ENCODE measurements at regions not wholly inside any gene's neighbourhood (a gene's known extent, or its start where the extent isn't known, plus 50 kb on each side); places are given as distances from the start of the nearest gene placed in this dataset.

DNA sequence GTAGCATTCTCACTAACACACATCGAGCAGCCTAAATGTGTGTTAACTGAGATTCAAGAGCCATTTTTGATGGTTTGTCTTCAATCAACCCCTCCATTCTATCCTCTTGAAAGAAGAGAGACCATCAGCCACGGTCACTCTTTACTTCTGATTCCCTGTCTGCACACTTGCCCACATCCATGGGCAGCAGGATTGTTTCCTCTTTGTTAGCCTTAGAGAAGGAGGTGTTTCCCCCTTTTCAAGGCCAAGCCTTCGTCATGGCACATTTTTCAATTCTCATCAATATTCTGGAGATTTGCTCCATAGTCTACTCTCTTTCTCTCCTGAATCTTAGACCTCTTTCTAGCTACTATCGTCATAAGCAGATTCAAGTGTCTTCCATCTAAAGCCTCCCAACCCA is 522.4 kb upstream of the NAALADL2 start:
- H3K4me1 ChIP-seq (ENCODE audit: control insufficient read depth in 1 of 2, low read depth in 2 of 2) = no peaks in the 10 kb centered on the region
- peak overlapping the region in 1 of 2 donors; percentile 24 for H3K27ac ChIP-seq
- no peaks in the 10 kb centered on the region for H3K9me3 ChIP-seq
- H3K4me3 ChIP-seq = no peak overlapping the region
- H3K27me3 ChIP-seq (replicated peaks; ENCODE audit: insufficient read depth) = no peaks in the 10 kb centered on the region
- ATAC-seq (ENCODE audit: insufficient number of reproducible peaks, low FRiP score, low read depth) (no peak), DNase-seq (ENCODE audit: low spot score) (no peak)
- TF ChIP-seq, protein P1, sequence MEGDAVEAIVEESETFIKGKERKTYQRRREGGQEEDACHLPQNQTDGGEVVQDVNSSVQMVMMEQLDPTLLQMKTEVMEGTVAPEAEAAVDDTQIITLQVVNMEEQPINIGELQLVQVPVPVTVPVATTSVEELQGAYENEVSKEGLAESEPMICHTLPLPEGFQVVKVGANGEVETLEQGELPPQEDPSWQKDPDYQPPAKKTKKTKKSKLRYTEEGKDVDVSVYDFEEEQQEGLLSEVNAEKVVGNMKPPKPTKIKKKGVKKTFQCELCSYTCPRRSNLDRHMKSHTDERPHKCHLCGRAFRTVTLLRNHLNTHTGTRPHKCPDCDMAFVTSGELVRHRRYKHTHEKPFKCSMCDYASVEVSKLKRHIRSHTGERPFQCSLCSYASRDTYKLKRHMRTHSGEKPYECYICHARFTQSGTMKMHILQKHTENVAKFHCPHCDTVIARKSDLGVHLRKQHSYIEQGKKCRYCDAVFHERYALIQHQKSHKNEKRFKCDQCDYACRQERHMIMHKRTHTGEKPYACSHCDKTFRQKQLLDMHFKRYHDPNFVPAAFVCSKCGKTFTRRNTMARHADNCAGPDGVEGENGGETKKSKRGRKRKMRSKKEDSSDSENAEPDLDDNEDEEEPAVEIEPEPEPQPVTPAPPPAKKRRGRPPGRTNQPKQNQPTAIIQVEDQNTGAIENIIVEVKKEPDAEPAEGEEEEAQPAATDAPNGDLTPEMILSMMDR (IDR thresholded peaks at IDR 0.05) = no peak
- no peaks in the 10 kb centered on the region for H3K36me3 ChIP-seq

DNA sequence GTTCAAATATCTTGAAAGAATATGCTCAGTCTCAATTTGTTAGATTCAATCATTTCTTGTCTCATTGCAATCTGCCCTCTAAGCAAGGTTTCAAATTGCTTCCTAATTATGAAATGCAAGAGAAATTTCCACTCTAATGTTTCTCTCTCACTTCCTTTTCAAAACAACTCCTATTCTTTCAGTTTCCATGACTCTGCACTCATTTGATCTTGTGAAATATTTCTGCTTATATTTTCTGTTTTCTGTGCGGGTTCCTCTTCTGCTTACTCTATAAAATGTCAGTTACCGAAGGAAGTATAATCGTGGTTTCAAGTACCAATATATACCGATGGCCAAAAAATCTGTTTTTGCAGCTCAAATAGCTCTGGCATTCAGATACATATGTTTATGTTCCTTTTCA is 521.9 kb upstream of the NAALADL2 start:
- no peaks in the 10 kb centered on the region for H3K4me1 ChIP-seq (ENCODE audit: control insufficient read depth in 1 of 2, low read depth in 2 of 2)
- H3K27me3 ChIP-seq (replicated peaks; ENCODE audit: insufficient read depth) = no peaks in the 10 kb centered on the region
- H3K36me3 ChIP-seq = no peaks in the 10 kb centered on the region
- DNase-seq (ENCODE audit: low spot score) (no peak), ATAC-seq (ENCODE audit: insufficient number of reproducible peaks, low FRiP score, low read depth) (no peak)
- no peaks in the 10 kb centered on the region for H3K9me3 ChIP-seq
- peak overlapping the region in 1 of 2 donors; percentile 24 for H3K27ac ChIP-seq
- TF ChIP-seq, protein P1 (IDR thresholded peaks at IDR 0.05) = no peak
- H3K4me3 ChIP-seq = no peak overlapping the region

DNA sequence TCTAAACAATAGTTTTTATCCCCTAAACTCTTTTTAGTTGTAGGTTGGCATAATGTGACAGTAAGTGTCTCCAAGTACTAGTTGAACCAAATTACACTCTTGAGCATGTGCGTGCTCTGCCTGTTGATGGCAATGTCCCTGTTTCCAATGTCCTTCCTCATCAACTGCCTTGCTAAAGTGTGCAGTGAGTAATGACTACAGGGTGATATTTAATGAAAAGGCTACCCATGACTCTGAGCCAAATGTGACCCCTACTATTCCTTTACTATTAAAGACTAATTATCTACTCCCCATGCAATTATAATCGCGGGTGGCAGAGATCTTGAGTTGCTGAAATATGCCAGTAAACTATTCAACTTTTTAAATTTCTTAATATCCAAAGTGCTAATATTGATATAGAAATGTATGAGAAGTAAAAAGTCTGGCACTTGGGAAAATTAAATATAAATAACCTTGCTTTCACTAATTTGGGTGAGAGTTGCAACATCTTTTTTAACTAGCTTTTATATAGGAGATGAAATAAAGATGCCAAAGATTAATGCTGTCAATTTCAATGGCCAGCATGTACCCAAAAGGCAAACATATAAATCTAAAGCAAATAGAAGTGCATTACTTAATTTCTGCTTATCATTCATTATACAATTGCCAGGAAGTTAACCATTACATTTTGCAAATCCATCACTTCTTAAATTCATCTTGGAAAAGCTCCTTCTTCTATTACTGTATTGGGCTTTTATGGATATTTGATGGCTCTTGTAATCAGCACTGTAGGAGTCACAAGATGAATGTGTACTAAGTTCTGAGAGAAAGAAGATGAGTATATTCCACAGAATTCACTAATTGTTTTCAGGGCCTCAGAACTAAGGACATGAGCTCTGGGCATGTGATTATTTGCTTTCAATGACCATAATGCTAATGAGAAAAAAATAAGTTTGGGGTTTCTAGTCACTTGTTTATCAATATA is 518.2 kb upstream of the NAALADL2 start:
- TF ChIP-seq, protein P1 (IDR thresholded peaks at IDR 0.05) = no peak
- ATAC-seq (ENCODE audit: insufficient number of reproducible peaks, low FRiP score, low read depth) = no peak
- no peaks in the 10 kb centered on the region for H3K36me3 ChIP-seq

DNA sequence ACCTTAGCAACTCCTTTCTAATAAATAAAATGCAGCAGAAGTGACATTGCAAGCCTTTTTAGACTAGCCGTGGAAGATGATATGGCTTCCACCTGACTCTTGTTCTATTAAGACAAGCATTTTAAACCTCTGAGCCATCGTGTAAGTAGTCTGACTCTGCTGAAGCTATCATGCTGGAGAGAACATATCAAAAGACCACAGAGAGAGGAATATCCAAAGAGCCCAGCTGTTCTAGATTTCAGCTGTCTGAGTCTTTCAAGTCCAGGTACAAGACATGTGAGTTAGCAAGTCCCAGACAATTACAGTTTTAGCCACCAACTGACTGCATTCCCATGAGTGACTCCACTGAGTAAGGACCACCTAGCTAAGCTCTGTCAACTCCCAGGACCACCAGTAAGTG is 517.0 kb upstream of the NAALADL2 start:
- TF ChIP-seq, protein P1 (IDR thresholded peaks at IDR 0.05) = no peak
- DNase-seq (ENCODE audit: low spot score) (no peak), ATAC-seq (ENCODE audit: insufficient number of reproducible peaks, low FRiP score, low read depth) (no peak)
- H3K27ac ChIP-seq = no peak overlapping the region
- H3K4me3 ChIP-seq = no peak overlapping the region
- H3K9me3 ChIP-seq = no peaks in the 10 kb centered on the region
- no peaks in the 10 kb centered on the region for H3K36me3 ChIP-seq
- no peaks in the 10 kb centered on the region for H3K4me1 ChIP-seq (ENCODE audit: control insufficient read depth in 1 of 2, low read depth in 2 of 2)
- no peaks in the 10 kb centered on the region for H3K27me3 ChIP-seq (replicated peaks; ENCODE audit: insufficient read depth)

More for the DNA sequence above, 518.2 kb upstream of the NAALADL2 start:
- no peak for DNase-seq (ENCODE audit: low spot score)
- Histone ChIP-seq H3K27me3 (replicated peaks; ENCODE audit: insufficient read depth) (no peaks in the 10 kb centered on the region), H3K9me3 (no peaks in the 10 kb centered on the region), H3K4me3 (no peak overlapping the region), H3K27ac (no peak overlapping the region), H3K4me1 (ENCODE audit: control insufficient read depth in 1 of 2, low read depth in 2 of 2) (no peaks in the 10 kb centered on the region)

DNA sequence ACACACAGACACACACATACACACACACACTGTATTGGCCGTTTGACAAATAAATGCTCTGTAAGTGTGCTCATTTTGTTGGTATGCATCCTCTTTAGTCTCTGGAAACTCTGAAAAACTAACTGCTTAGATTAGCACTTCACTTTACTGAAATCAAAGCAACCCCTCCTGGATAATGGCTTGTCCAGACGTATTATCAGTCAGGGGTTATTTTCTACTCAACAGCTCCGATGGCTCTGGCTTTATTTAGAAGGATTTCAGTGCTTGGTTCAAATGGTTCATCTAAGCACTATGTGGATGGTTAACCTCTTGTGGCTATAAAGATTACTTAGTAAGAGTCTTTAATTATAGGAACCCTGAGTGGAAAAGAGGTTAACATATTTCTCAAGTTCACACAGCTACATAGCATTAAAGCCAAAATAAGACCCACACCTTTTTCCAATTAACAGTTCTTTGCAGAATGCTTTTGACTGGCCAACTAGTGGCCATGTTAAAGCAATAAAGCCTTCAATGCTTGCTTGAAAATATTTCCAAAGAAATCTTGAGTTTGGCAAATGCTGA is 516.1 kb upstream of the NAALADL2 start:
- H3K4me1 ChIP-seq (ENCODE audit: control insufficient read depth in 1 of 2, low read depth in 2 of 2) = no peaks in the 10 kb centered on the region
- ATAC-seq (ENCODE audit: insufficient number of reproducible peaks, low FRiP score, low read depth) = no peak
- H3K27me3 ChIP-seq (replicated peaks; ENCODE audit: insufficient read depth) = no peaks in the 10 kb centered on the region
- TF ChIP-seq, protein P1 (IDR thresholded peaks at IDR 0.05) = no peak
- H3K36me3 ChIP-seq = no peaks in the 10 kb centered on the region
- H3K4me3 ChIP-seq = no peak overlapping the region
- no peaks in the 10 kb centered on the region for H3K9me3 ChIP-seq
- DNase-seq (ENCODE audit: low spot score) = no peak
- no peak overlapping the region for H3K27ac ChIP-seq

Data from thoracic aorta (tissue), 2 donors.